GM18505 (cell line): ENCODE measurements at regions not wholly inside any gene's neighbourhood (a gene's known extent, or its start where the extent isn't known, plus 50 kb on each side); places are given as distances from the start of the nearest gene placed in this dataset.

Experiments
- ATAC-seq: cut with Tn5 transposase; IDR thresholded peaks from one replicate; pipeline ENCODE4 v1.9.1; 2021; ENCODE audit not compliant: unreplicated experiment
- POLR2A ChIP-seq: IDR thresholded peaks from 4 replicates; pipeline ENCODE4 v1.6.1; 2011; ENCODE audit warnings: borderline replicate concordance; ENCODE audit not compliant: insufficient read depth, insufficient read length; ENCODE audit errors: extremely low read depth

DNA sequence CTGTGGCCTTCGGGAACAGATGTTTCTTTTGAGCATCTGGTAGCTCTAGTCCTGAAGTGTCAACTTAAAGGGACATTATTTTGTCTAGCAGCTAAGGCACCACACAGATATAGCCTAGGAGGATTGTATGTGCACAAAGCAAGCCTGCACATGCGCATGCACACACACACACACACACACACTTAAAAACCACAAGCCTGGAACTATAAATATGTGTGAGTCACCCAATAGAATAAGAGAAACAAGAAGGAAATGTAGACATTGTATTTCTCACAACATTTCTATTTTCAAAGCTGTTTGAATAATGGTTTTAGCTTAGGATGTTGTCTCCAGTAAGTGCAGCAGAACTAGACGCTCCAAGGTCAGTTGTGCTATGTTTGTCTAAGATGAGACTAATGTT lies 516.5 kb downstream of the SUCLA2 start:
- no peak for TF ChIP-seq POLR2A
- ATAC-seq = no peak

DNA sequence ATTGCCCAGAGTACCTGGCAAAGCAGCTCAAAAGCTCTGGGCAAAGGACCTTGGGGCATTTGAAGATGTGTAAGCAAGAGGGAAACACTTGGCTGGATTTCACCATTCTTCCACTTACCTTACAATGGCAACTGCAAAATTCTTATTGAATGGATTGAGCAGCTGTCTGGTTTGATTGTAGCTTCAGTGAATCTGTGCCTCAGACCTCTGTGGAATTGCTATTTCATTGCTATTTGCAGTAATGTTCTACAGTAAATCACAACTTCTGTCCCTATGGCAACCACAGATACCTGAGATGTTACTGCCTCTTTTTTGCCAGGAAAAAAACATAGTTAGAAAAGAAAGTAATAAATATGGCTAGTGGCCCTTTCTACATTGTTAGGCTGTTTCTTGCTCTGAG lies 519.5 kb downstream of the SUCLA2 start:
- no peak for ATAC-seq
- no peak for TF ChIP-seq POLR2A

DNA sequence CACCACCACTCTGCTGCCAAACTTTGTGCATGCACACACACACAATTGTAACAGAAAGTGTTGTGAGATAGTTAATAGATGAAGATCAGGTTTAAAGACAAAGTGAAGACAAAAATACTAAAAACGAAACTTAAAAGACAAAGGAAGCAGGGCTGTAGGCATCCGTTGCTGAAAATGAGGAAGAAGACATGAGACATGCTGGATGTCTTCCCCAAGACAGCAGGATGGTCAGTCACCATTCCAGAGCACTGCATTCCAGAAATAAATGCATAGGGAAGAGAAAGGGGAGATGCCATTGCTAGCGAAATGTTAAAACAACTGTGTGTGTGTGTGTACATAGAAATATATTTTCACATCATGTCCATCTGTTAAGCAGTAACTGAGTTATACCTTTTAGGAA lies 520.1 kb downstream of the SUCLA2 start:
- ATAC-seq = no peak
- TF ChIP-seq POLR2A = no peak

DNA sequence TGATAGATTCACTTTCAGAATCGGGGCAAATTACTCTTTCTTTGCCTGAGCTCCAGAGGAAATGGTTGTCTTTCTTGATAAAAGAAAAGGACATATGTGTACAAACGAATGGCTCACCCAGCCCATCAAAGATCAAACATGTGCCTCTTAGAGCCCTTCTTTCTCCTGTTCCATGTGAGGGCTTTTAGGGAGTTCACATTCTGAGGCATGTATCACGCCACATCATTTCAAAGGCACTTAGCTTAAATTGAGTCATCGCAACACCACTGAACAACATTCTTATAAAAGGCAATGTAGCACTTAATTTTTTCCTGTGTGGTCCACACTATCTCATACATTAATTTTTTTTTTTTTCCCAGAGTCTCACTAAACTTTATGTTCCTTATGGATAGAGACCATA lies 521.0 kb downstream of the SUCLA2 start:
- ATAC-seq = no peak
- TF ChIP-seq POLR2A = no peak

DNA sequence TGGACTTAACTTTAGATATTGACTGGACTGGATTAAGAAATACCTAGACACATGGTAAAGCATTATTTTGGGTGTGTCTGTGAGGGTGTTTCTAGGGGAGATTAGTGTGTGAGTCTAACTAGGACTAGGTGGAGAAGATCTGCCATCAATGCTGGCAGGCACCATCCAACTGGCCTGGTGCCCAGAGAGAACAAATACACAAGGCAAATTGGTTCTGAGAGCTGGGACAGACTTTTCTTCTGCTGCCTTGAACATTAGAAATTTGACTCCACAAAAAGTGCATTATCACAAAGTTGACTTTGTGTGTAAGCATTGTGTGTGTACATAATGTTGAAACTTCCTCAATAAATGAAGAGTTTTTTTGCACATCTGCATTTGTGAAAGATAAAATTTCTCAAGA lies 522.1 kb downstream of the SUCLA2 start:
- no peak for TF ChIP-seq POLR2A
- no peak for ATAC-seq

DNA sequence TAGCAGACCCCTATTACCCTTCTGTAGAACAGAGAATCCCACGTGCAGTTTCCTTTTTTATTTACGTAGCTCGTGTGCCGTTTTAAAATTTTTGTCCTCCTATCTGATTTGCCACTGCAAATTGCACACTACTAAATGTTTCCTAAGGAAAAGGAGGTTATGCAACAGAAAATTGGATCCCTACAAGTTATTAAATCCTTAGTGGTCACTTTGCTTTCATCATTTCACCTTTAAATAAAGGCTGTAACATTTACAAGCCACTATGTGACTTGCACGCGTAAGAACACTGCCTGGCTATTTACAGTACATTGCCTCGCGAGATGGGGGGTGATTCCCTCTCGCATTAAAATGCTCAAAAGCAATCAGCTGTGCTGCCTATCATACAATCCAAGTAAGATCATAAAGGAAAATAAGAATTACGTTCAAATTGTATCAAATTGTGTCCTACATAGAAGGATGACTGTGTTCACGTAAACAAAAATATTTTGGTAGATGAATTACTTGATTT lies 525.6 kb downstream of the SUCLA2 start:
- TF ChIP-seq POLR2A = no peak
- no peak for ATAC-seq

DNA sequence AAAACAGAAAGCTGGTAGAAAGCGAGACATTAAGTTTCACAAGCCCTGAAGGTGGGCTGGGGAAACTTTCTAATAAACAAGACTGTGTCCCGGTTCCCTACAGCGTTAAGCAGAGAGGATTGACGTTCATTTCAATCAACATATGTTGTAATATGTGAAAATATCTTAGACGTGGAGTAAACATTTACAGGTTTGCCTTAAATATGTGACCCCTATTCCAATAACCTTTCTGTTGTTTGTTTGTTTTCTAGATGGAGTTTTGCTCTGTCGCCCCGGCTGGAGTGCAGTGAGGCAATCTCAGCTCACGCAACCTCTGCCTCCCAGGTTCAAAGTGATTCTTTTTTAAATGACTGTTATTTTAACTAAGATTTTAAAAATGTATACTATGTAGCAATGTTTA lies 526.2 kb downstream of the SUCLA2 start:
- ATAC-seq = no peak
- TF ChIP-seq POLR2A = no peak

DNA sequence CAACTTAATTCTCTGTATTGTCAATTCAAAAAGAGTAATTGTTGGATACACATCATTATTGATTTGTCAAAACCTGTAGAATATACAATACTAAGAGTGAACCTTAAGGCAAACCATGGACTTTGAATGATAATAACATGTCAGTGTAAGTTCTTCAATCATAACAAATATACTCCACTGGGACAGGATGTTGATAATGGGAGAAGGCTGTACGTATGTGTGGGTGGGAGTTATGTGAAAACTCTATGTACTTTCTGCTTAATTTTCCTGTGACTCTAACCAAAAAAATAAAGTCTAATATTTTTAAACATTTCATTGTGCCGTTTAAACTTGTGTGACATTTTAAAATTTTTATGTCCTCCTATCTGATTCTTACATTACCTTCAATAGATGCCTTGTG lies 526.7 kb downstream of the SUCLA2 start:
- TF ChIP-seq POLR2A = no peak
- ATAC-seq = no peak

DNA sequence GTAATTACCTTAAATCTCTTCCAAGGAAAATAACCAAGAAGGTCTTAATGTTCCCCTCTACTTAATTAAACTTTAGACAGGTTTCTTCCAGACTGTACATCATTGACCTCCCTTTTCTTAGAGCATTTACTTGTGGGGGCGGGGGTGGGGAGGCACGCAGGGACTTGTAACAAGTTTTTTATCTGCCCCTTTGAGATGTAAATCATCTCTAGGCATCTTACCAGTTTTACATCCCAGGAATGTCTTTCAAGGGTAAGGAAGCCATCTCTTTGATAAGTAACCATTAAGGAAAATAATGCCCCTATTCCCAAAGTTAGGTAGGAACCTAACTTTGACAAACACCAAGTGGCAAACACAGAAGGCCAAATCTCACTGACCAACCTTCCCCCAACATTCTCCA lies 528.6 kb downstream of the SUCLA2 start:
- no peak for ATAC-seq
- TF ChIP-seq POLR2A = no peak

DNA sequence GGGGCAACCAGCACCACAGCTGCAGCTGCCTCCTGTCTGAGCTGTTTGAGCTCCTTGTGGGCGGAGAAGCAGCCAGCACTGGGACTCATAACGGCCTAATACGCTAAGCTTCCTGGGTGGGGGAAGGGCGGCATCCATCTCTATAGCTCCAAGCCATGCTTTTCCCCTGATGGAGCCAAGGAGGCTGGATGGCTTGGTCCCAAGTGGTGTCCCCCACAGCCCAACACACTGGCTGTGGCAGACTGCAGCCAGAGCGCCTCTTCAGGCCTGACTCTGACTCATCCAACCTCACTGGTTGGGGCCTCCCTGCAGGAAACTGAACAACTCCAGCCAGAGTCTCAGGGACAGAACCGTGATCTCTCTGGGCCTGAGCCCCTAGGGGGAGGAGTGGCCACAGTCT lies 537.3 kb downstream of the SUCLA2 start:
- ATAC-seq = no peak
- TF ChIP-seq POLR2A = no peak

DNA sequence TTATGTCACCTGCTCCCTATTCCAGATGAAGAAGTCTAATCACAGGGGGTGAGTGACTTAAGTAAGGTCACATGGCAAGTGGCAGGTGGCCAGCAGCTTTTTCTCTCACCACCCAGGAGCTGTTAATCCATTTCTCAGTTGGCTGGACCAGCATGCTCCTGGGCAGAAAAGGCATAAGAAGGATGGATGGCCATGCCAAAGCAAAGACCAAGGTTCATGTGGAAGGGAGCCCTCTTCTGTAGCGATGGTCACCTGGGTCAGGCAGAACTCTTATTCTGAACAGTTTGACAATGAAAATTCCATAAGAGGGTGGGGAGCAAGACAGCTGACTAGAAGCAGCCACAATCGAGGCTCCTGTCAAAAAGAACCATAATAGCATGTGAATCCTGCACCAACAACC lies 538.1 kb downstream of the SUCLA2 start:
- no peak for ATAC-seq
- TF ChIP-seq POLR2A = no peak

DNA sequence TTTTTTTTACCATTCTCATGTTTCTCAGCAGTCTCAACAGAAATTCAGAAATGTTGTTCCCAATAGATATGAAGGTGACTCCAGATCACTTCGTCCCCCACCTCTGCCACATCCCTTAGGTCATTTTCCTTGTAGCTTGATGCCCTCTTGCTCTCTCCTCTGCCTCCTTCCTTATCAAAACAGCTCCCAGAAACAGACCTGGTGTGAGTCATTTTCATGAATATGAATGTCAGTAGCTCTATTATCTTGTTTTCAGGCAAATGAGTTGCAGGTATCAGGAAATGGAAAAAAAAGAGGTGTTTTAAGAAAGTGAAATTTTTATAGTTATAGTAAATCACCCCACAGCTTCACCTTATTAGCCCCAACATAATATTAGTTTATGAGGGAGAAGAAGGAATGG lies 539.3 kb downstream of the SUCLA2 start:
- ATAC-seq = no peak
- no peak for TF ChIP-seq POLR2A

DNA sequence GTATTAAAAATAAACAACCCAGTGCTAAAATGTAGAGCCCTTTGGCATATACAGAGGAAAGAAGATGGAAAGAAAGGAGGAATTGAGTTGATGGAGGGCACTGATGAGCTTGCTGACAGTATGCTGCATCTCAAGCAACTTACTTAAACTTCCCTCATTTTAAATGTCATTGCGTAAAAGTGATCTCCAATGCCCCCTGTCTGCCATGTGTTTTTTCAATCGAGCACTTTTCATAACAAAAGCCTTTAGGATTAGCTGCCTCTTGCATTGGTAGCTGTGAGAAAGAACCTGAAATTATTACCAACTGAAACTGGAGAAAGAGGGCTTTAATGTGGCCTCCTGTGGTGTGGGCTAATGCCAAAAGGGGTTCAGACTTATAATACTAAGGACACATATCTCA lies 541.6 kb downstream of the SUCLA2 start:
- TF ChIP-seq POLR2A = no peak
- no peak for ATAC-seq

DNA sequence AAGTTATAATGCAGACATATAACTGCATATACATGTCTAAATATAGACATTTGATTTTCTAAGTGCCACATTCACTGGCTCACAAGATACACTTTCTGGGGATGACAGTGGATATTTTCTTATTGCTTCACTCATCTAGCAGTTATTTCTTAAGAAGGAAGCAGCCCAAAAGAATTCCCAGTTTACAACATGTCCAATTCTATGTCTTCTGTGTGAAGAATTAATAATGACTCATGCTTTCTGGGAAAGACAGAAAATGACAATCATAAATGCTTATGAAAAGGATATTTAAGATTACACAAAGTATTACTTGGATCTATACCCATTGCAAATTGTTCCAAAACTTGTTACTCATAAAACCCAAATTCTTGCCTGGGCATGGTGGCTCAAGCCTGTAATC lies 543.4 kb downstream of the SUCLA2 start:
- ATAC-seq = no peak
- no peak for TF ChIP-seq POLR2A

DNA sequence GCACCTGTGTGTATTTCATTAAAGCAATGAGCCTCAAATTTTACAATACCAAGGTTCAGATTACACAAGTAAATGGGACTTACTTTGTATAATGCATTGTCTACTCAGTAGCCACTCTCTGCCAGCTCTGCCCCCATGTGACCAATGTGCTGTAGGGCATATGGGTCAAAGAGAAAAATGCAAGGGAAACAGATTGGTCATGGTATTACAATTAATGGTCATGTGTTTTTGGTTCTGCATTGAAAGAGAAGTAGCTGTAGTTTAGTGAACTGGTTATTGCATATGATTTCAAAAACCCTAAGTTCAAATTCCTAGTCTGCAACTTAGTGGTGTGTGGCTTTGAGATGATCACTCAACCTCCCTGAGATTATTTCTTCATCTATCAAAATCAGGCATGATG lies 545.4 kb downstream of the SUCLA2 start:
- no peak for ATAC-seq
- TF ChIP-seq POLR2A = no peak
